Left lobe of liver (tissue), 2 donors: ENCODE measurements at regions not wholly inside any gene's neighbourhood (a gene's known extent, or its start where the extent isn't known, plus 50 kb on each side); places are given as distances from the start of the nearest gene placed in this dataset.
"Not testable (repeated sequence)": the region's sequence is repeated elsewhere in the genome, so short reads cannot be mapped to it uniquely, and the experiment has no call there.

ENCODE experiments used
- ATAC-seq: fragments of 200-7000 bp; cut with Tn5 transposase; one replicate; pipeline ENCODE4 v1.9.1; 2020; ENCODE audit warnings: mild to moderate bottlenecking, moderate library complexity
- DNase-seq: peaks from one replicate; pipeline ENCODE4 v3.0.0-alpha.2; 2020; ENCODE audit warnings: low spot score
- donor health status: DM: no; HTN: no; CAD: no; lungs with moderate emphysema.
- donor health status: DM: no; HTN: yes; CAD: no.

GRCh38 chrX:124426288-124427169, 80.2 kb downstream of the SH2D1A start:
- no peak for ATAC-seq
- DNase-seq: no peak

- no peak for ATAC-seq
Measured at GRCh38 chrX:124433186-124433585, 86.8 kb downstream of the SH2D1A start.

GRCh38 chrX:124435616-124436015, 89.3 kb downstream of the SH2D1A start:
- DNase-seq: no peak
- no peak for ATAC-seq

More at GRCh38 chrX:124433186-124433585, 86.8 kb downstream of the SH2D1A start:
- DNase-seq: no peak

- ATAC-seq: no peak
- no peak for DNase-seq
Measured at GRCh38 chrX:124440695-124441094, 94.3 kb downstream of the SH2D1A start.

- no peak for DNase-seq
- no peak for ATAC-seq
Measured at GRCh38 chrX:124441971-124442590, 95.7 kb downstream of the SH2D1A start.

GRCh38 chrX:124455966-124456365, 109.6 kb downstream of the SH2D1A start:
- ATAC-seq (no peak), DNase-seq (no peak)

GRCh38 chrX:124459851-124460250, 113.5 kb downstream of the SH2D1A start:
- DNase-seq, ATAC-seq: not testable (repeated sequence)

GRCh38 chrX:124462931-124463330, 116.6 kb downstream of the SH2D1A start:
- no peak for DNase-seq
- no peak for ATAC-seq

- ATAC-seq: no peak
- DNase-seq: no peak
Measured at GRCh38 chrX:124467202-124467601, 120.8 kb downstream of the SH2D1A start.

GRCh38 chrX:124475358-124475757, 129.0 kb downstream of the SH2D1A start:
- ATAC-seq: no peak

GRCh38 chrX:124476562-124476961, 130.2 kb downstream of the SH2D1A start:
- ATAC-seq (no peak), DNase-seq (no peak)

More at GRCh38 chrX:124475358-124475757, 129.0 kb downstream of the SH2D1A start:
- no peak for DNase-seq

- ATAC-seq: no peak
- DNase-seq: no peak
Measured at GRCh38 chrX:124478046-124478445, 131.7 kb downstream of the SH2D1A start.

GRCh38 chrX:124488412-124489161, 142.2 kb downstream of the SH2D1A start:
- ATAC-seq (no peak), DNase-seq (no peak)

- no peak for DNase-seq
- ATAC-seq: no peak
Measured at GRCh38 chrX:124493984-124494383, 147.6 kb downstream of the SH2D1A start.

GRCh38 chrX:124497386-124497785, 151.0 kb downstream of the SH2D1A start:
- ATAC-seq (no peak), DNase-seq (no peak)

GRCh38 chrX:124501586-124501985, 155.2 kb downstream of the SH2D1A start:
- DNase-seq: no peak
- ATAC-seq: no peak

- ATAC-seq: no peak
Measured at GRCh38 chrX:124502166-124502565, 155.8 kb downstream of the SH2D1A start.

GRCh38 chrX:124502599-124502998, 156.2 kb downstream of the SH2D1A start:
- ATAC-seq (no peak), DNase-seq (no peak)

More at GRCh38 chrX:124502166-124502565, 155.8 kb downstream of the SH2D1A start:
- no peak for DNase-seq

GRCh38 chrX:124504111-124504983, 158.0 kb downstream of the SH2D1A start:
- ATAC-seq: no peak
- DNase-seq: no peak

- DNase-seq (no peak), ATAC-seq (no peak)
Measured at GRCh38 chrX:124506066-124506465, 159.7 kb downstream of the SH2D1A start.
